Body of pancreas (tissue), 4 donors: ENCODE measurements at regions not wholly inside any gene's neighbourhood (a gene's known extent, or its start where the extent isn't known, plus 50 kb on each side); places are given as distances from the start of the nearest gene placed in this dataset.

Source experiments
- ATAC-seq: fragments of 150-250 bp; one replicate; pipeline ENCODE4 v1.9.1; 2016
- DNase-seq, 4 donors: peaks; one replicate each; pipeline ENCODE4 v3.0.0-alpha.2; 2019
- H3K27ac ChIP-seq, 4 donors: fragments of 200-600 bp; sonication (generic); 1 replicate in 3 of 4; 2 replicates in 1 of 4; pipeline versions ENCODE4 v1.5.1 to v1.6.1; 2016 to 2019; ENCODE audit warnings: mild to moderate bottlenecking in 1 of 4, mixed read lengths in 1 of 4, moderate library complexity in 1 of 4
- H3K27me3 ChIP-seq, 2 donors: fragments of 200-600 bp; sonication (generic); one replicate each; pipeline ENCODE4 v1.6.0; 2016; ENCODE audit warnings: mild to moderate bottlenecking in 1 of 2
- H3K36me3 ChIP-seq, 2 donors: fragments of 200-600 bp; sonication (generic); replicated peaks in 1 of 2; 2 replicates each; pipeline ENCODE4 v1.5.1; 2016; ENCODE audit warnings: low read depth in 2 of 2; ENCODE audit not compliant: insufficient read depth in 1 of 2
- H3K4me1 ChIP-seq: fragments of 200-600 bp; sonication (generic); one replicate; pipeline ENCODE4 v1.6.0; 2016
- H3K4me3 ChIP-seq, 2 donors: fragments of 200-600 bp; sonication (generic); 1 replicate in 1 of 2; 2 replicates in 1 of 2; pipeline ENCODE4 v1.5.1; 2016 to 2019
- H3K9me3 ChIP-seq, 3 donors: fragments of 200-600 bp; sonication (generic); 1 replicate in 2 of 3; 2 replicates in 1 of 3; pipeline ENCODE4 v1.5.1; 2016
- POLR2A ChIP-seq, 3 donors: fragments of 450-650 bp; IDR thresholded peaks; one replicate each; pipeline ENCODE4 v1.6.1; 2016; ENCODE audit warnings: antibody characterized with exemption in 3 of 3, mild to moderate bottlenecking in 2 of 3
- WGBS, 2 donors: methylation state at CpG; one replicate each; pipeline ENCODE4 v1.1.5; 2017; 5-methylcytosine and 5-hydroxymethylcytosine counted together
- intact Hi-C: fragments of 100-400 bp; cut with DNase I; formaldehyde crosslinking; loops from one replicate; pipeline ENCODE4 v1.15.1; 2023
- TF ChIP-seq, protein P1 (sequence below), 7 experiments: fragments of 450-650 bp in 4 of 7; fragments of 200-600 bp in 3 of 7; sonication (generic) in 3 of 7; IDR thresholded peaks; one replicate each; pipeline ENCODE4 v1.5.1; 2016 to 2019; ENCODE audit warnings: antibody characterized with exemption in 7 of 7

DNA sequence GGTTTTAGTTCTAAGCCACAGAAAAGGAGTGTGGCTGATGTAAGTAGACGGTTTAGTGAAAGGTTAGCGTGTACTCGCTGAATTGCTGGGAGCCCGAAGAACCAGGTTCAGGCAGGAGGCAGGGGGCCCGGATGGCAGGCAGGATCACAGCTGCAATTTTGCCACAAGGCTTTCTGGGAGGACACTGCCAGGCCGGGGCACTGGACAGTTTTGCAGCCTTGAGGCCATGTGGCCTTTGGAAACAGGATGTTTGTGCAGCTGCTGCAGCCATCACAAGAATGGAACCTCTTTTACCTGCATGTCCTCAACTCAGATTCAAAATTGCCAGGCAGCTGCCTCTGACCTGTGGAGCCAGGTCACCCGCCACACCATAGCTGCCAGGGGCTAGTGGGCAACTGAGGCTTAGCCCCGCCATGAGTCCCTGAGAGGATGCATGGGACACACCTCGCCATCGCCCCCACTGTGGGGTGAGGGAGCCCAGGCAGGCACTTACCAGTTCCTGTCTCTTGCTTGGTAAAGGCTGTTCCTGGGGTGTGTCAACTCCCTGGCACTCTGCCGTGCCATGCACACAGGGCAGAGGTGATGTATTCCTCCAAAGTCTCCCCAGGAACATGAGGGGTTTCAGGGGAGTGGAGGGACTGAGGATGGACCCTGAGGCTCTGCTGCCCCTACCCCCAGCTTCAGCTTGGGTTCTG is 188.6 kb downstream of the RPS24 start:
- intact Hi-C loops, result no loop called here
- no peak for DNase-seq
- Histone ChIP-seq H3K4me1 (peaks cover 5% of the 10 kb centered on the region), H3K27ac (no peak overlapping the region), H3K27me3 (no peaks in the 10 kb centered on the region), H3K36me3 (no peaks in the 10 kb centered on the region), H3K9me3 (no peaks in the 10 kb centered on the region), H3K4me3 (no peak overlapping the region)
- no peak for TF ChIP-seq POLR2A (IDR thresholded peaks at IDR 0.05)
- TF ChIP-seq, protein P1, sequence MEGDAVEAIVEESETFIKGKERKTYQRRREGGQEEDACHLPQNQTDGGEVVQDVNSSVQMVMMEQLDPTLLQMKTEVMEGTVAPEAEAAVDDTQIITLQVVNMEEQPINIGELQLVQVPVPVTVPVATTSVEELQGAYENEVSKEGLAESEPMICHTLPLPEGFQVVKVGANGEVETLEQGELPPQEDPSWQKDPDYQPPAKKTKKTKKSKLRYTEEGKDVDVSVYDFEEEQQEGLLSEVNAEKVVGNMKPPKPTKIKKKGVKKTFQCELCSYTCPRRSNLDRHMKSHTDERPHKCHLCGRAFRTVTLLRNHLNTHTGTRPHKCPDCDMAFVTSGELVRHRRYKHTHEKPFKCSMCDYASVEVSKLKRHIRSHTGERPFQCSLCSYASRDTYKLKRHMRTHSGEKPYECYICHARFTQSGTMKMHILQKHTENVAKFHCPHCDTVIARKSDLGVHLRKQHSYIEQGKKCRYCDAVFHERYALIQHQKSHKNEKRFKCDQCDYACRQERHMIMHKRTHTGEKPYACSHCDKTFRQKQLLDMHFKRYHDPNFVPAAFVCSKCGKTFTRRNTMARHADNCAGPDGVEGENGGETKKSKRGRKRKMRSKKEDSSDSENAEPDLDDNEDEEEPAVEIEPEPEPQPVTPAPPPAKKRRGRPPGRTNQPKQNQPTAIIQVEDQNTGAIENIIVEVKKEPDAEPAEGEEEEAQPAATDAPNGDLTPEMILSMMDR (IDR thresholded peaks at IDR 0.05), result no peak
- 83 to 85% methylated on average over 9 to 11 of the region's 11 CpGs for WGBS, 2 donors
- no peak for ATAC-seq

DNA sequence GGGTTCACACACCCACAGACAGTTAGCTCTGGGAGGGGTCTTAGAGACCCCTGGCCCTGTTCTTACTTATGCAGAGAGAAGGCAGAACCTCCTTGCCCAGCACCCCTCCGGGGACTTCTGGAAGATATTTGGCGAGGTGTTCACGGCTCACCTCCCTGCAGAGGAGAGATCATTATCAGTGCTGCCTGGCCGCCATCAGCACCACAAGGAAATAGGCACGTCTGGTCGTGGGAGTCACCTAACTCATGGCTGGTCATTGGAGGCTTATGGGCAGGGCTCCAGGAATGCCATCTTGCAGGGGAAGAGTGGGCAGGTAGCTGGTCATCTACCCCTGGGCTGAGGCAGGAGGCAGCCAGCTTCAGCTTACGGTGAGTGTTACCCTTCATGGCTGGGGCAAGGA is 189.4 kb downstream of the RPS24 start:
- 64 to 71% methylated on average over 7 of the region's 7 CpGs for WGBS, 2 donors
- TF ChIP-seq, protein P1 (IDR thresholded peaks at IDR 0.05), result no peak
- Histone ChIP-seq H3K4me3 (no peak overlapping the region), H3K4me1 (peaks cover 5% of the 10 kb centered on the region), H3K36me3 (no peaks in the 10 kb centered on the region), H3K27me3 (no peaks in the 10 kb centered on the region), H3K9me3 (no peaks in the 10 kb centered on the region), H3K27ac (no peak overlapping the region)
- DNase-seq, result no peak
- no peak for ATAC-seq
- intact Hi-C loops, result no loop called here

DNA sequence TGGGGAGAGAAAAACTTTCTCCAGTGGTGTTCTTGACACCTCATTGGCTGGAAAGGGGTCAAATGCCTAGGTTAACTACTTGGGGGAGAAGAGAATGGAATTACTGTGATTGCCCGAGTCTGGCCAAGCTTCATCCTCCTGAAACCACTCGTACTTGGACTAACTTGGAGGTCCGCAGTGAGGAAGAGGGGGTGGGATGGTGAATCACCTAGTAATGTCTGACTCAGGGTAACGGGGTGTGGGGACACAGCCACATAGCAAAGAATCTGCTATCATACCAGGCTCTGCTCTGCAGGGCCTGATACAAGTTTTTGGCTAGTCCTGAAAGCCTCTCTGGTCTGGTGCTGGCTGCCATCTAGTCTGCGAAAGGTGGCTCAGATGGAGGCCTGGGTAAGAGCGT is 190.9 kb downstream of the RPS24 start:
- Histone ChIP-seq H3K4me3 (no peak overlapping the region), H3K27ac (no peak overlapping the region), H3K4me1 (no peaks in the 10 kb centered on the region), H3K27me3 (no peaks in the 10 kb centered on the region), H3K36me3 (no peaks in the 10 kb centered on the region), H3K9me3 (no peaks in the 10 kb centered on the region)
- DNase-seq, result no peak
- ATAC-seq, result no peak
- intact Hi-C loops, result no loop called here
- 82% methylated on average over 6 of the region's 6 CpGs for WGBS, 2 donors
- TF ChIP-seq, protein P1 (IDR thresholded peaks at IDR 0.05), result no peak
- TF ChIP-seq POLR2A (IDR thresholded peaks at IDR 0.05), result no peak

DNA sequence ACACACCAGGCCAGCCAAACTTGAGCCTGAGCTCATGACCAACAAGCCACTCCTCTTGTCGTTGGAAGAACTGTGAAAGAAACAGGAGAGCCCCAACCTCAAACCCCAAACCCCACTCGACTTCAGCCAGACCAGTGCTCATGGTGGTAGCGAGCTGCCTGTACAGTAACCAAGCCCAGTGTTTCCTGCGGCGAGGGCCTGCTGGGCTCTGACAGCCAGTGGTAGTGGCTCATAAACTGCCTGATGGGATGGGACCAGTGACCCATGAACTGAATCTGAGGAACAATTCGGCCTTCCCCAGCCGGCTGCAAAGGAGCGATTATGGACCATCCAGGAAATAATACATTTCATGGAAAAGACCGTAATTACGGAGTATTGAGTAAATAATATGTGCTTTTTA is 191.9 kb downstream of the RPS24 start:
- TF ChIP-seq POLR2A (IDR thresholded peaks at IDR 0.05), result no peak
- TF ChIP-seq, protein P1 (IDR thresholded peaks at IDR 0.05), result no peak
- Histone ChIP-seq H3K27ac (no peak overlapping the region), H3K4me1 (no peaks in the 10 kb centered on the region), H3K9me3 (no peaks in the 10 kb centered on the region), H3K36me3 (no peaks in the 10 kb centered on the region), H3K27me3 (no peaks in the 10 kb centered on the region), H3K4me3 (no peak overlapping the region)
- WGBS, 2 donors, result 87 to 90% methylated on average over 10 of the region's 10 CpGs
- DNase-seq, result no peak
- intact Hi-C loops, result no loop called here
- no peak for ATAC-seq

DNA sequence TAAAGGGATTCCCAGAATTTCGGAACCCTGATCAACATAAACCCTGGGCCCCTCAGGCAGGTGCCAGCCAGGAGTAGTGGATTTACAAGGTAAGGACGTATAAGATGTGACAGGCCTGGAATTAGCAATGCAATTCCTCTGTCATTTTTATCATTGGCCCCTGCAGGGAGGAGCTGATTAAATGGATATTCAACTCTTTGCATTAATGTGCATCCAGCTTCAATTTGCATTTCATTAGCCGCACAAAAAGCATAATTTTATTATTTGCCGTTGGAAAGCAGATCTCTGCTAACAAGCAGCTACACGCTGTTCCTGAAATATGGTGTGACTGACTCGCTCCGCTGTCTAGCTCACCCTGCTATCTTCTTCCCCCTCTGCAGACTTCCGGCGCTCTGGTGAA is 195.8 kb downstream of the RPS24 start:
- no peak for ATAC-seq
- 87 to 92% methylated on average over 9 of the region's 9 CpGs for WGBS, 2 donors
- DNase-seq, result no peak
- no peaks in the 10 kb centered on the region for H3K27me3 ChIP-seq
- no peak overlapping the region for H3K27ac ChIP-seq
- intact Hi-C loops, result no loop called here
- no peak overlapping the region for H3K4me3 ChIP-seq
- no peaks in the 10 kb centered on the region for H3K36me3 ChIP-seq
- TF ChIP-seq POLR2A (IDR thresholded peaks at IDR 0.05), result no peak
- TF ChIP-seq, protein P1 (IDR thresholded peaks at IDR 0.05), result no peak
- H3K4me1 ChIP-seq, result no peaks in the 10 kb centered on the region
- no peaks in the 10 kb centered on the region for H3K9me3 ChIP-seq
